Ammon's horn (tissue), 1 donor: ENCODE measurements at regions not wholly inside any gene's neighbourhood (a gene's known extent, or its start where the extent isn't known, plus 50 kb on each side); places are given as distances from the start of the nearest gene placed in this dataset.
A peak's percentile ranks its signal among the peaks of the same experiment; 100 is the strongest.
"Not testable (repeated sequence)": the region's sequence is repeated elsewhere in the genome, so short reads cannot be mapped to it uniquely, and the experiment has no call there.

Source experiments
- DNase-seq: peaks from one replicate; pipeline ENCODE4 v3.0.0-alpha.2; 2016; ENCODE audit warnings: low spot score

GRCh38 chr11:79663017-79663416, 222.2 kb upstream of the TENM4 start:
- no peak for DNase-seq

DNA sequence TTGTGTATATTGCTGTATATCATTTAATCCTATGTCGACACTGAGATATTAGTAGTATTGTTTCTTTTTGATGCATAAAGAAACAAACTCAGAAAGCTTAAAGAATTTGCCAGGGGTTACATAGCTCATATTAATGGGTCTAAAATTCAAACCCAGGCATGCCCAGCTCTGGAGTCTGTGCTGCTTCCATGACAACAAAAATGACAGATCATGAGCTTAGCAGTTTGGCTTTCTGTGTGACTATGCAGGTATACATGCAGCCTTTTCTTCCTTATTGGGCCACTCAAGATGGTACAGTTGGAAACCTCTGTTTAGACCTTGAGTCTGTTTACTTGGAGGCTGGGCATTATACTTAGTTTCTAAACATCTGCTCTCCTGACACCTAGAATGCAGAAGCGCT, 220.5 kb upstream of the TENM4 start:
- DNase-seq, result no peak

- no peak for DNase-seq
Measured at GRCh38 chr11:79648766-79649520, 208.1 kb upstream of the TENM4 start.

- no peak for DNase-seq
Measured at GRCh38 chr11:79637219-79637618, 196.4 kb upstream of the TENM4 start.

- DNase-seq, result no peak
Measured at GRCh38 chr11:79634905-79635304, 194.1 kb upstream of the TENM4 start.

GRCh38 chr11:79627281-79627680, 186.5 kb upstream of the TENM4 start:
- DNase-seq, result no peak

DNA sequence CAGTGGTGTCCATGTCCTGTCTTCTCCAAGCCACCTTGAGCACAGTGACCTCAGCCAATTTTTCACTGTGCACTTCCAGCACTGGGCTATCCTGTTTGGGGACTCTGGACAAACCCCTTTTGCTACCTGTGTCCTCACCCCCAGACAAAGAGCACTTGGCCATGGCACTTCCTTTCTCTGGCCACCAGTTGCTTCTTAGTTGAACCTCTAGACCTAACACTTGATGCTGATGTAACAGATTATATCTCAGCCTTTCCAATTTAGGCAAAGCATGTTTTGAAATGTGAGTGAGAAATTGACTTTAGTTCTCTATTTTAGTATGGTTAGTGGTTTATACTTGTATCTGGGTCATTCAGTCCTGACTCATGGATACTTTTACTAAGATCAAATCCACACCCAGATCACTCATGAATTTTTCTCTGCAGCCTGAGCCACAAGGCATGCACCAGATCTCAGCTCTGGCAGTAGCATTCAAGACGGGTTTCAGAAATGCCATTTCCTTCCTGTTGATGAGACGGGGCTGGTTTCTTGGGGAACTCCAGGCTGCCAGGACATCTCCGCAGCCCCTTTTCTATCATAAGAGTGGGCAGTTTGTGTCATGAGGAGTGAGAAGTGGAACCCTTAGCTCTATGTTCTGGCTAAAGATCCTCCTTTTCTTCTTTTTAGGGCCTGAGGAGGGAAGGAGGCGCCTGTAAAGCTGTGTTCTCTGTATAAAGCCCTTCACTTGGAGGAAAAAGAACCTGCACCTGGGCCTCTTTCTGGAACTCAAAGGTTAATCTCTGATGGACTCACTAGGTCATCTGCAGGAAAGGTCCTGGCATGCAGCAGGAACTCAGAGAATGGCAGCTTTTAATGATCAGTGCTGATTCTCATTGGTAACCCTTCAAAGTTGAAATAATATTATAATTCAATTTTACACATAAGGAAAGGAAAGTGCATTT, 185.6 kb upstream of the TENM4 start:
- no peak for DNase-seq

DNA sequence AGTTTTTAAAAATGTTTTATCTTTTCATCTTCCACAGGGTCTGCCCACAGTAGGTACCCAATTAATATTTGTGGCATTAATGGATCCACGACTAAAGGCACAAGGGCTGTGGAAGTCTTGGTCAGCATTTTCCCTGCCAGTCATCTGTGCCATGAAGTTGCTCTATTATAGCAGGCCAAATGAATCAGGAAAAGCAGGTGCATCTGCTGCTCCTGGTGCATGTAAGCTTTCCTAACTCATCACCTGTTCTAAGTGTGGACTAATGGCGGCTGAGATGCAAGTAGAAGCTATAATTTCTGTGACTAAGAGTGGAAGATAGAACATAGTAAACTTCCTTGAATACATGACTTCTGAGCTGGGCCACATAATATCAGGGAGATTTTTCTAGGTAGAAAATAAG, 182.5 kb upstream of the TENM4 start:
- no peak for DNase-seq

DNA sequence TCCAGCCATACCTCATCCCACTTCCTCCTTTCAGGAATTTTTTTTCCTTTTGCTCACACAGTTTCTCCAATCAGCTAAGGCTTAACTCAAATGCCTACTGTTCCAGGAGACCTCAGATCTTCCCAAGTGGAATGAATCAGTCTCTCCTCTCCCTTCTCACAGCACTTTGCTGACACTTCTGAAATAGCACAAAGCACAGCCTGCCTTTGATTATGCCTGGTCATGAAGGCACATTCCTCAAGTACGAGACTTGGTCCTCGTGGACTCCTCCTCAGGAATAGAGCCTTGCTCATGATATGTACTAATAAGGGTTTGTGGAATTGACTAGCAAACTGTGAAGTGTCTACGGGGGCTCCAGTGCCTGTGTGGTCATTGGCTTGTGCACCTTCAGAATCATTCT, 176.7 kb upstream of the TENM4 start:
- DNase-seq, result no peak

DNA sequence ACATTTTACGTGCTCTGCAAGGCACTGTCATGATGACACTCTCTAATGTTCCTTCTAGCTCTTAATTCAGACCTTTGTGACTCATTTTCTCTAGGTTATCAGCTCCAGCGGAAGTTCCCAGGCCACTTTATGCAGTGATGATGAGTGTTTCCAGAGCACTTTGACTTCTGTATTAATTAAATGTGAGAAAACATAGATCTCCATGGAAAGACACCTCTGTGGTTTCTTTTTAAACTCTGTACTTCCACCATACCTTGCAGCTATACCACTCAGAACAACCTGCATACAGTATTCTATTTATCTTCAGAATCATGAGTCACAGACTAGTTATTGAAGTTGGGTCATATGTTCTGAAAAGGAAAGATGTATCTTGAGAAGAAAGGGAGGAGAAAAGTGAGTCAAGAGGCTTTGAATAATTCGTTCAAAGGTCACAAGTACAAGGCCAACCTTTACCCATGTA, 175.6 kb upstream of the TENM4 start:
- DNase-seq, result no peak

- DNase-seq, result no peak
Measured at GRCh38 chr11:79615425-79615824, 174.6 kb upstream of the TENM4 start.

DNA sequence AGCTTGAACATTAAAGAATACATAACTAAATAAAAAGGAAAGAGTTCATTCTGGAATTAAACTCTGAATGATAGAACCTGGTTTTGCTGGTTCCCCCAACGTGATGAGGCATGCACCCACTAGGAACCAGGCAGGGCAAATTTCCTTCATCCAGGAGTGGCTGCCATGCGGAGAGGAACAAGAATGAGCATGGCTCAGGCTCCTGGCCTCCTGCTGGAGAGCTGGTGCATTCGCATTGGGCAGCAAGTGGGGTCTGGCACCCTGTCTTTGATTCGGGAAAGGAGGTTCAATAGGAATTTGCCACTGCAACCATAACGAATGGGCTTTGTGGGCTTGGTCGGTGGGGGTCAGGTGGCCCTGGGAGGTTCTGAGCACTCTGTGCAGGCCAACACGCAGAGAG, 169.8 kb upstream of the TENM4 start:
- no peak for DNase-seq

DNA sequence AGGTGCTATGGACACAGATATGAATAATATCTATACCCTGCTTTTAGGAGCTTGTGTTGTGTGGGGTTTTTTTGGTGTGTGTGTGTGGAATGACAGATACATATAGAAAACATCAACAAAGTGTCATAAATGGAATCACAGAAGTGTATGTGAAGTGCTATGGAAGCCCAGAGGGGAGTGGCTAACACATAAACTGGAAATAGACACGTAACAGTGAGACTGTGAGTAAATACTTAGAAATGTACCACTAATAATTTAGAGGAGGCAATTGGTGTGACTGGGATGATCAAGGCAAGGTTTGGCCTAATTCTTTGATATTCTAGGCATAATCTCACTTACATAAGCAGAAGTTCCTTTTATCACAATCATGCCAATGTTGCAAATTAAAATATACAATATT, 169.3 kb upstream of the TENM4 start:
- no peak for DNase-seq

DNA sequence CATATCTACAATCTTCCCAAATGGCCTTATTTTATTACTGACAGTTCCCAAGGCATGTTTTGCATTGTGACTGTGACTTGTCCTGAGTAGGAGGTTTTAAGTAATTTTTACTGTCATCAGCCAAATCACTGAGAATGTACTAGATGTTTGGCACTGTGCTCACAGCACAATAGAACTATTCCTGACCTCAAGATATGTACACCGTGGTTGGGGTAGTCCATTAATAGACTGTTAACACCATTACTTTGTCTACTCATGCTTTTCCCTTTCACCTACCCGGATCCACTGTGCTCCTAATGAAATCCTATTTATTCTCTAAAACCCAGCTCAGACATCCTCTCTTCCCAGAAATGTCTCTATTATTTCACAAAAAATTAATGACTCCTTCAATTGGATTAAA, 168.7 kb upstream of the TENM4 start:
- peak; percentile 9 for DNase-seq

- DNase-seq, result not testable (repeated sequence)
Measured at GRCh38 chr11:79606461-79606860, 165.6 kb upstream of the TENM4 start.

GRCh38 chr11:79600711-79601110, 159.9 kb upstream of the TENM4 start:
- DNase-seq, result no peak

DNA sequence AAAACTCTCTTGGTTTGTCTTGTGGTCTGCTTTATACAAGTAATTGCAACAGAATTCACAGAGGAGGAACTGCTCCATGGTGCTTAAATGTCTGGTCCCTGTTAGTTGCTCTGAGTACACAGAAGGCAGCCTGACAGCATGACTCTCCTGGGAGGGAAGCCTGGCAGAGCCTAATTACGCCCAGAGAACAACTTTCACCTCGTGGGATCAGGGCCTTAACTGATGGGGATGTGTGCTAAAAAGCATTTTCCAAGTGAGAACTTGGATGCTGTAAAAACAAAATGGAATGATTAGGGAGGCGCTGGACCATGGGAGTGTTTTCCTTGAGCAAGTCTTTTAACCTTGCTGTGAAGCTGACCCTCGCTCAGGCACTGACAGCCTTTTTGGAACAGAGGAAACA, 154.0 kb upstream of the TENM4 start:
- no peak for DNase-seq

DNA sequence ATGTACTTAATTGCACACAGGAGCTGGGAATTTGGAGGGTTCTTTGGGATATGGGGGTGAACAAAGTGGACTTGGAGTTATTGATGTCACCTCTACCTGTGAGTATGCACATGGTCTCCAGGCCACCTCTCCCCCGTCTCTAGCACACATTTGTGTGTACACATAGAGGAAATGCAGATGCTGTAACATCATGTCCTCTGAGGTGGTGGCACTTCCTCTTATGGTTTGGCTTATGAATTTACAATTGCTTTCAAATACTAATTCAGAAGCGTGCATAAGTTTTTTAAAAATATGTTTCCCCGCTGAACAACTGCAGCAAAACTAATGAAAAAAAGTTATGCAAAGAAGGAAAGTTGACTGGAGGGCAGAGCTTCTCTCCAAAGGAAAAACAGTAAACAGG, 152.0 kb upstream of the TENM4 start:
- no peak for DNase-seq

DNA sequence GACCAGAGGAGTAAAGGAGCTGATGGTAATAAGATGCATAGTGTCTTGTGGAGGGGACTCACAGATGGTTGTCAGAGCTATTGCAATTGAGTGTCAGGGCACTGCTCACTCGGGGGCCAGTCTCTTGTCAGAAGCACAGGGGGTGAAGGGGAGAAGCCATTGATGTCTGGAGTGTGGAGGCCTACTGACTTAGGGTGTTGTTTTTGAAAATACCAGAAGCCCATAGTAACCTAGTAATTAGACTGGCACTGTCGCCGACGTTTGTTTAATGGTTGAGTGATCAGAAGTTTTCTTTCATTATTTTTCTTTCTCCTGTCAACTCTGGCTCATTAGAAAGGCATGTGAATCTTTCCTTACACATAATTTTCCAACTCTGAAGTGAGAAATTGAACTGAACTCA, 151.6 kb upstream of the TENM4 start:
- no peak for DNase-seq

- no peak for DNase-seq
Measured at GRCh38 chr11:79582434-79582833, 141.6 kb upstream of the TENM4 start.

GRCh38 chr11:79579063-79579462, 138.2 kb upstream of the TENM4 start:
- no peak for DNase-seq

GRCh38 chr11:79578116-79578515, 137.3 kb upstream of the TENM4 start:
- DNase-seq, result no peak

DNA sequence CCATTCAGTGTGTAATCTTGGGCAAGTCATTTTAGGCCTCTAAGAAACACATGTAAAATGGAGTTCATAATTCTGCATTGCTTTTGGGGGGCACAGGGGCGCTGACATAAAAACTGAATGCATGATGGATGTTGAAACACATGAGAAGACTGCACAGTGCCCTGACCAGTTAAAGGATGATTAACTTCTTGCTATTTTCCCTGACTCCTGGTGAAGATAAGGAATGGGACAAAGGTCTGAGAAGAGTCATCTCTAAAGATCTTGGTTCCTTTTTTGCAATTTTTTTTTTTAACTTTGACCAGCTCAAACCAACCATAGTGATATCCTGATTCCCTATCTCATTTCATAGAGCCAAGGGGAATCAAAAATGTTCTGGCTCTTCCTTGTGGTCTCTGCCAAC, 134.9 kb upstream of the TENM4 start:
- no peak for DNase-seq
